ENCODE measurements at regions not wholly inside any gene's neighbourhood (a gene's known extent, or its start where the extent isn't known, plus 50 kb on each side); places are given as distances from the start of the nearest gene placed in this dataset.

DNA sequence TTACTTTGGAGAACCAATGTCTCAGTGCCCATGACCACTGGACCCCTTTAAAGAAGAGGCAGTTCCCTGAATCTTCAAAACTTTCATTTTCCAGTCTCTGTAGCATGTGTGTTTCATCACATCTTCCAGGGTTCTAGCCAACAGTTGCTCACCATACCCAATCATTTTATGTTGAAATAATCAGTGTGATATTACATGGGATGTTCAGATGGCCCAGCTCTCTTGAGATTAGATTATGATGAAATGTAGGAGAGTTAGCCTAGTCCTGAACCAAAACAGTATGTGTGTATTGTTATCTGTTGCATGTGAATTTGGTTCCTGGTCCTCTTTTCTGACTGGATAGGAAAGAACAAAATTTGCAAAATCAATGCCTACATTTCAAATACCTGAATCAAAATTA lies 144.5 kb downstream of the ANKRD7 start:
- Histone ChIP-seq H3K36me3 (ENCODE audit: control insufficient read depth in 1 of 2, insufficient read depth in 2 of 2, low read length in 1 of 2) (no peaks in the 10 kb centered on the region), H3K9me3 (ENCODE audit: control insufficient read depth, low read length) (peaks cover 1% of the 10 kb centered on the region), H3K27ac (ENCODE audit: low read depth in 1 of 2, low read length in 2 of 2) (no peak overlapping the region), H3K27me3 (ENCODE audit: control insufficient read depth in 1 of 2, insufficient read depth in 2 of 2, low read length in 1 of 2) (no peaks in the 10 kb centered on the region), H3K4me3 (ENCODE audit: low read length in 2 of 2) (no peak overlapping the region), H3K4me1 (ENCODE audit: control insufficient read depth in 1 of 2, insufficient read depth in 2 of 2, low read length in 2 of 2) (no peaks in the 10 kb centered on the region)
- no peak for DNase-seq
- no peak for ATAC-seq (ENCODE audit: low FRiP score)
- intact Hi-C loops (cut with DNase I): no loop called here

DNA sequence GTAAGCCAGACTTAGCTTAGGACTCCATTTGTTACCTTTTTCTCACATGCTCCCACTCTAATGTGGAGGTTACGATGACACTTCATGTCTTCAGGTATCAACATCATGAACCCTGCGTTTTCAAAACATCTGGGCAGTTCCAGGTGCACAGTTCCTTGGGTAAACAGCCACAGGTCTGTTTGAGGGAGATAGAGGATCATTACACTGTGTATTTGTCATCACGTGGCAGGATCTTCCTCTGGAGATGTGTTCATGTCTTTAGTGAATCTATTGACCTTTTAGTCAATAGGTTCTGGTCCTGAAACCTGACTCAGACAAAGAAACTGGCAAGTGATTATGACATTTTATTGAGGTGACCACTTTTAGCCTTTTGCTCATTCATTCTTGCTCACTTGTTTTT lies 145.5 kb downstream of the ANKRD7 start:
- H3K9me3 ChIP-seq (ENCODE audit: control insufficient read depth, low read length): peaks cover 1% of the 10 kb centered on the region
- H3K4me3 ChIP-seq (ENCODE audit: low read length in 2 of 2): no peak overlapping the region
- H3K36me3 ChIP-seq (ENCODE audit: control insufficient read depth in 1 of 2, insufficient read depth in 2 of 2, low read length in 1 of 2): no peaks in the 10 kb centered on the region
- H3K27me3 ChIP-seq (ENCODE audit: control insufficient read depth in 1 of 2, insufficient read depth in 2 of 2, low read length in 1 of 2): no peaks in the 10 kb centered on the region
- H3K4me1 ChIP-seq (ENCODE audit: control insufficient read depth in 1 of 2, insufficient read depth in 2 of 2, low read length in 2 of 2): no peaks in the 10 kb centered on the region
- WGBS, 2 donors: 84 to 87% methylated on average over 3 of the region's 3 CpGs
- DNase-seq (no peak), ATAC-seq (ENCODE audit: low FRiP score) (no peak)
- intact Hi-C loops (cut with DNase I): no loop called here
- no peak overlapping the region for H3K27ac ChIP-seq (ENCODE audit: low read depth in 1 of 2, low read length in 2 of 2)

DNA sequence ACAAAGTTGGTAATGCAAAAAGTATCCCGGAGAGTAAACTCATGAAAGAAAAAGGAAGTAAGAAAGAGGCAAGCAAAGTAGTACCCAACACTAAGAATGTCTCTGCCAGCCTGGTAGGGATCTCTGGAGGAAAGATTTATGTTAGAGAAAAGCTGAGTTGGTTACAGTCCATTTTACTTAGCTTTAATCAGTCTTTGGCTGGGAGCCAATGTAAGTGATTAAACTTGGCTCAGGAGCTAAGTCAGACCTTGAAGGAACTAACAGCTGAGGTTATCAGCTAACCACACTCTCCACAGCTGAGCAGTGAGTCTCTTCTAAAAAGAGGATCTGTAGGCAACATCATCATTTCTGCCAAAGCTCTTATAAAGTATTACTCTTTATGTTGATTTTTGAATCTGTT lies 148.0 kb downstream of the ANKRD7 start:
- H3K27ac ChIP-seq (ENCODE audit: low read depth in 1 of 2, low read length in 2 of 2): no peak overlapping the region
- ATAC-seq (ENCODE audit: low FRiP score) (no peak), DNase-seq (no peak)
- H3K36me3 ChIP-seq (ENCODE audit: control insufficient read depth in 1 of 2, insufficient read depth in 2 of 2, low read length in 1 of 2): no peaks in the 10 kb centered on the region
- intact Hi-C loops (cut with DNase I): no loop called here
- H3K9me3 ChIP-seq (ENCODE audit: control insufficient read depth, low read length): peaks cover 1% of the 10 kb centered on the region
- H3K27me3 ChIP-seq (ENCODE audit: control insufficient read depth in 1 of 2, insufficient read depth in 2 of 2, low read length in 1 of 2): no peaks in the 10 kb centered on the region
- H3K4me1 ChIP-seq (ENCODE audit: control insufficient read depth in 1 of 2, insufficient read depth in 2 of 2, low read length in 2 of 2): no peaks in the 10 kb centered on the region
- no peak overlapping the region for H3K4me3 ChIP-seq (ENCODE audit: low read length in 2 of 2)
- WGBS, 2 donors: 31 to 56% methylated on average over 1 of the region's 1 CpG

DNA sequence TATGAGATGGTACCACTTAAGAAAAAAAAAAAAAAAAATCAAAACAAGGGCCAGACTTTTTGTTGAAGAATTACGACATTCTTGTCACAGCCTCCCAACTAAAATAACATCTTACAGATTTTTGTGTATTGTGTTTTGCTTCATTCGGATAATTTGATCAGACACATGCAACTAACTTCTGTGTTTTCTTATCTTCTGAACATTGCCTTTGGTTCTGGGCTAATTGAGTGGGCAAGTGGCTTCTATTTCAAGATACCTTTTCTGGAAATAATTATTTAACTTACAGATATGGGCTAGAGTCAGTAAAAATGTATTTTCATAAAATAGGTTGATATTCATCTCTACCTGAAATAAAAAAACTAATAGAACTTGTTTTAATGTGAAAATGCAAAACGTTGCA lies 165.1 kb downstream of the ANKRD7 start:
- intact Hi-C loops (cut with DNase I): no loop called here
- WGBS, 2 donors: 58 to 66% methylated on average over 3 of the region's 3 CpGs

DNA sequence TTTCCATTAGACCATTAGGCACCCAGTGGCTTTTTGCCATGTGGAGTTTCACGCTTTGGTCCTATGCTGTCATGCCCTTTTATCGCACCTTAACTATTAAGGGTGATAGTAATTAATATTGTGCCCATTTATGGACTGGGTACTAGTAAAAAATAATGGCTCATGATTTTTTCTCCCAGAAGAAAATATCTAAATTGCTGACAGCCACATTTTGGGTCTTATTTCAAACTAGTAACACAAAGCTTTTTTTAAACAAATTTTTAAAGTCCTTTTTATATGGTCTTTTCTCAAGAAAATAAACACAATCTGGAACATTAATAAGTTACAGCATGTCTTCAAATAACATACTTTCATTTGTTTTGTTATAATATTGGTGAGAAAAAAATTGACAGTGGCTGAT lies 179.7 kb downstream of the ANKRD7 start:
- ATAC-seq (ENCODE audit: low FRiP score) (no peak), DNase-seq (no peak)
- Histone ChIP-seq H3K27me3 (ENCODE audit: control insufficient read depth in 1 of 2, insufficient read depth in 2 of 2, low read length in 1 of 2) (no peaks in the 10 kb centered on the region), H3K27ac (ENCODE audit: low read depth in 1 of 2, low read length in 2 of 2) (no peak overlapping the region), H3K4me1 (ENCODE audit: control insufficient read depth in 1 of 2, insufficient read depth in 2 of 2, low read length in 2 of 2) (no peaks in the 10 kb centered on the region), H3K36me3 (ENCODE audit: control insufficient read depth in 1 of 2, insufficient read depth in 2 of 2, low read length in 1 of 2) (no peaks in the 10 kb centered on the region), H3K4me3 (ENCODE audit: low read length in 2 of 2) (no peak overlapping the region), H3K9me3 (ENCODE audit: control insufficient read depth, low read length) (no peaks in the 10 kb centered on the region)
- 93 to 98% methylated on average over 2 of the region's 2 CpGs for WGBS, 2 donors
- intact Hi-C loops (cut with DNase I): no loop called here

More for the DNA sequence above, 165.1 kb downstream of the ANKRD7 start:
- no peaks in the 10 kb centered on the region for H3K36me3 ChIP-seq (ENCODE audit: control insufficient read depth in 1 of 2, insufficient read depth in 2 of 2, low read length in 1 of 2)
- no peaks in the 10 kb centered on the region for H3K27me3 ChIP-seq (ENCODE audit: control insufficient read depth in 1 of 2, insufficient read depth in 2 of 2, low read length in 1 of 2)
- no peak overlapping the region for H3K4me3 ChIP-seq (ENCODE audit: low read length in 2 of 2)
- no peak overlapping the region for H3K27ac ChIP-seq (ENCODE audit: low read depth in 1 of 2, low read length in 2 of 2)
- H3K9me3 ChIP-seq (ENCODE audit: control insufficient read depth, low read length): no peaks in the 10 kb centered on the region
- ATAC-seq (ENCODE audit: low FRiP score): no peak
- no peaks in the 10 kb centered on the region for H3K4me1 ChIP-seq (ENCODE audit: control insufficient read depth in 1 of 2, insufficient read depth in 2 of 2, low read length in 2 of 2)
- no peak for DNase-seq

DNA sequence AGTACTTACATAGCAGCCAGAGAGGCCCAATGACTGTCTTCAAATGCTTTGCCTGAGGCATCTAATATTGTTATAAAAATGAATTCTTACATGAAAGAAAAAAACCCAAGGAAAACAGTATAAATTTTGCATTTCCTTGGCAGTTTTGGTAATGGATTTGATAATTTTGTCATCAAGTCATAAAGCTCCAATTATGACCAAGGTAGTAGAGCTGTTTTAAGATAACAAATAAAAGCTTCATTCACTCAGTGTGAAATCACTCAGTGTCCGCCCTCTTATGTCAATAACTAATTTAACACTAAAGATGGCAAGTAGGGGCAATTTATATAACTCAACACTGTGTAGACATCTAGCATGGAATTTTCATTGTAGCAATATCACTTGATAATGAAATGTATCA lies 193.9 kb downstream of the ANKRD7 start:
- WGBS, 2 donors: 18 to 54% methylated on average over 1 of the region's 1 CpG

DNA sequence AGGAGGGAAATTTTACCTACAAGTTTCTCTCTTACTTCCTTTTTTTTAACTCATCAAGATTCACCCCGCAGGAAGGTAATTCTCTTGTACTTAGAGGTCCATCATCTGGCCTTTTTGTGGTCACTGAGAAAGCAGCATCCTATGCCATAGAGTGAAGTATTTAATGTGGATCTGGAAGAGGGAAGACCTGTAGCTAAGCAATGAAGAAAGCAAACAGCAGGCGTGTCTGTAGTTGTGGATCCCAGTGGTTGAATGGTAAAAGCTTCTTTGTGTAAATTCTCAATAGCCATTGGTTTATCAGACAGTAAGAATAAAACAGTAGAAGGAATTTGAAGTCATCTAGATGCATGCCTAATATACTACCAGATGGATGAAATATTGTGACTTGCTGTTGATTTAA lies 196.4 kb downstream of the ANKRD7 start:
- DNase-seq: no peak
- Histone ChIP-seq H3K9me3 (ENCODE audit: control insufficient read depth, low read length) (no peaks in the 10 kb centered on the region), H3K4me1 (ENCODE audit: control insufficient read depth in 1 of 2, insufficient read depth in 2 of 2, low read length in 2 of 2) (no peaks in the 10 kb centered on the region), H3K36me3 (ENCODE audit: control insufficient read depth in 1 of 2, insufficient read depth in 2 of 2, low read length in 1 of 2) (no peaks in the 10 kb centered on the region), H3K27ac (ENCODE audit: low read depth in 1 of 2, low read length in 2 of 2) (no peak overlapping the region), H3K4me3 (ENCODE audit: low read length in 2 of 2) (no peak overlapping the region), H3K27me3 (ENCODE audit: control insufficient read depth in 1 of 2, insufficient read depth in 2 of 2, low read length in 1 of 2) (no peaks in the 10 kb centered on the region)
- 83 to 84% methylated on average over 2 of the region's 2 CpGs for WGBS, 2 donors
- no peak for ATAC-seq (ENCODE audit: low FRiP score)
- intact Hi-C loops (cut with DNase I): no loop called here

More for the DNA sequence above, 193.9 kb downstream of the ANKRD7 start:
- ATAC-seq (ENCODE audit: low FRiP score) (no peak), DNase-seq (no peak)
- Histone ChIP-seq H3K27me3 (ENCODE audit: control insufficient read depth in 1 of 2, insufficient read depth in 2 of 2, low read length in 1 of 2) (no peaks in the 10 kb centered on the region), H3K27ac (ENCODE audit: low read depth in 1 of 2, low read length in 2 of 2) (no peak overlapping the region), H3K9me3 (ENCODE audit: control insufficient read depth, low read length) (no peaks in the 10 kb centered on the region), H3K4me3 (ENCODE audit: low read length in 2 of 2) (no peak overlapping the region), H3K4me1 (ENCODE audit: control insufficient read depth in 1 of 2, insufficient read depth in 2 of 2, low read length in 2 of 2) (no peaks in the 10 kb centered on the region), H3K36me3 (ENCODE audit: control insufficient read depth in 1 of 2, insufficient read depth in 2 of 2, low read length in 1 of 2) (no peaks in the 10 kb centered on the region)
- intact Hi-C loops (cut with DNase I): no loop called here

DNA sequence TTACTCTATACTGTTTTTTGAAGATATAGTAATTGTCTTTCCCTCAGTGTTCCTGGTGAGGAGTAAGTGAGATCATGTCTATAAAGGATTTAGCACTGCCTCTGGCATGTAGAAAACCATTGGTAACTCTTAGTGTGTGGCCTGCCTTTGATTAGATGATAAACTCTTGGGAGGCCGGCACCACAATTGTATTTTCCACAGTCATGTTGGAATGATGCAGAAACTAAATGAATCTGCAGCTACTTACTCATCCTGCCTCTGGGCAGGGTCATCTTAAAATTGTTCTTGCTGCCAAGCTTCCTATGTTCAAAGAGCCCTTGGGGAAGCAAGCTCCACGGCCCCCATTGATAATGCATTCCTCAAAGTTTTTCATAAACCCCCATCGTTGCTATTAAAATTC lies 204.6 kb downstream of the ANKRD7 start:
- 50 to 62% methylated on average over 3 of the region's 3 CpGs for WGBS, 2 donors

DNA sequence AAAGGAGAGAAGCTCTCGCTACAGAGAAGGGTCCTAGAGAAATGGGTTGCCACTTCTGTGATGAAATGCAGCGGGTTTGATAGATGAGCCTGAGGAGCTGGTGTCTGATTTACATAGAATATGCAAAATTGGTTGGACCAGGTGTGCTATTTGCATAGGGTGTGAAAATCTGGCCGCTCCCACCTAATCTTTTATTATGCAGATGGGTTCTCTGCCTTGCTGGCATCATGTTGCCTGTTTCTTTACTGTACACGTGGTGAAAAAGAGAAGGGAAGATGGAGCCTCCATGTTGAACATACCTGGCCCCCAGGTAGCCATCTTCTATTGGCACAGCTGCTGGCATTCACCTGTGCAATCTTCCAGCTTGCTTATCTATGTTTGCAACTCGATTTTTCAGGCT lies 212.2 kb downstream of the ANKRD7 start:
- DNase-seq: no peak
- Histone ChIP-seq H3K27me3 (ENCODE audit: control insufficient read depth in 1 of 2, insufficient read depth in 2 of 2, low read length in 1 of 2) (no peaks in the 10 kb centered on the region), H3K4me3 (ENCODE audit: low read length in 2 of 2) (no peak overlapping the region), H3K9me3 (ENCODE audit: control insufficient read depth, low read length) (peaks cover 3% of the 10 kb centered on the region), H3K36me3 (ENCODE audit: control insufficient read depth in 1 of 2, insufficient read depth in 2 of 2, low read length in 1 of 2) (no peaks in the 10 kb centered on the region), H3K27ac (ENCODE audit: low read depth in 1 of 2, low read length in 2 of 2) (no peak overlapping the region), H3K4me1 (ENCODE audit: control insufficient read depth in 1 of 2, insufficient read depth in 2 of 2, low read length in 2 of 2) (no peaks in the 10 kb centered on the region)
- intact Hi-C loops (cut with DNase I): no loop called here
- no peak for ATAC-seq (ENCODE audit: low FRiP score)
- 62 to 66% methylated on average over 5 of the region's 5 CpGs for WGBS, 2 donors

More for the DNA sequence above, 204.6 kb downstream of the ANKRD7 start:
- no peak overlapping the region for H3K27ac ChIP-seq (ENCODE audit: low read depth in 1 of 2, low read length in 2 of 2)
- intact Hi-C loops (cut with DNase I): no loop called here
- DNase-seq (no peak), ATAC-seq (ENCODE audit: low FRiP score) (no peak)
- no peaks in the 10 kb centered on the region for H3K9me3 ChIP-seq (ENCODE audit: control insufficient read depth, low read length)
- H3K4me1 ChIP-seq (ENCODE audit: control insufficient read depth in 1 of 2, insufficient read depth in 2 of 2, low read length in 2 of 2): no peaks in the 10 kb centered on the region
- no peaks in the 10 kb centered on the region for H3K36me3 ChIP-seq (ENCODE audit: control insufficient read depth in 1 of 2, insufficient read depth in 2 of 2, low read length in 1 of 2)
- H3K27me3 ChIP-seq (ENCODE audit: control insufficient read depth in 1 of 2, insufficient read depth in 2 of 2, low read length in 1 of 2): no peaks in the 10 kb centered on the region
- no peak overlapping the region for H3K4me3 ChIP-seq (ENCODE audit: low read length in 2 of 2)

All from aorta (tissue), 5 donors.